ENCODE measurements at regions not wholly inside any gene's neighbourhood (a gene's known extent, or its start where the extent isn't known, plus 50 kb on each side); places are given as distances from the start of the nearest gene placed in this dataset.

GRCh38 chr11:130789056-130789640 lies 127.1 kb downstream of the SNX19 start:
- H3K4me1 Mint-ChIP-seq (ENCODE audit: unreplicated experiment) = peaks cover 4% of the 10 kb centered on the region
- peaks cover 7% of the 10 kb centered on the region for H3K27me3 Mint-ChIP-seq (ENCODE audit: unreplicated experiment)
- TF ChIP-seq CTCF (IDR thresholded peaks at IDR 0.05; ENCODE audit: unreplicated experiment) = no peak
- no peak for DNase-seq (ENCODE audit: low spot score)
- H3K36me3 Mint-ChIP-seq (ENCODE audit: low read depth, unreplicated experiment) = peaks cover 5% of the 10 kb centered on the region
- H3K9me3 Mint-ChIP-seq (ENCODE audit: unreplicated experiment) = no peaks in the 10 kb centered on the region
- no peak overlapping the region for H3K4me3 Mint-ChIP-seq (ENCODE audit: unreplicated experiment)
- no peak overlapping the region for H3K27ac Mint-ChIP-seq (ENCODE audit: unreplicated experiment)

GRCh38 chr11:130790689-130791088 lies 125.6 kb downstream of the SNX19 start:
- Mint-ChIP-seq H3K27me3 (ENCODE audit: unreplicated experiment) (peaks cover 5% of the 10 kb centered on the region), H3K9me3 (ENCODE audit: unreplicated experiment) (no peaks in the 10 kb centered on the region), H3K4me1 (ENCODE audit: unreplicated experiment) (peaks cover 4% of the 10 kb centered on the region), H3K36me3 (ENCODE audit: low read depth, unreplicated experiment) (peaks cover 5% of the 10 kb centered on the region), H3K4me3 (ENCODE audit: unreplicated experiment) (no peak overlapping the region), H3K27ac (ENCODE audit: unreplicated experiment) (no peak overlapping the region)
- no peak for TF ChIP-seq CTCF (IDR thresholded peaks at IDR 0.05; ENCODE audit: unreplicated experiment)
- DNase-seq (ENCODE audit: low spot score) = no peak

GRCh38 chr11:130792772-130793171 lies 123.5 kb downstream of the SNX19 start:
- Mint-ChIP-seq H3K36me3 (ENCODE audit: low read depth, unreplicated experiment) (peaks cover 5% of the 10 kb centered on the region), H3K4me1 (ENCODE audit: unreplicated experiment) (no peaks in the 10 kb centered on the region), H3K27ac (ENCODE audit: unreplicated experiment) (no peak overlapping the region), H3K27me3 (ENCODE audit: unreplicated experiment) (no peaks in the 10 kb centered on the region), H3K4me3 (ENCODE audit: unreplicated experiment) (no peak overlapping the region), H3K9me3 (ENCODE audit: unreplicated experiment) (no peaks in the 10 kb centered on the region)
- TF ChIP-seq CTCF (IDR thresholded peaks at IDR 0.05; ENCODE audit: unreplicated experiment) = no peak
- DNase-seq (ENCODE audit: low spot score) = no peak

GRCh38 chr11:130796828-130797227 lies 119.5 kb downstream of the SNX19 start:
- Mint-ChIP-seq H3K27me3 (ENCODE audit: unreplicated experiment) (no peaks in the 10 kb centered on the region), H3K36me3 (ENCODE audit: low read depth, unreplicated experiment) (no peaks in the 10 kb centered on the region), H3K4me1 (ENCODE audit: unreplicated experiment) (no peaks in the 10 kb centered on the region), H3K27ac (ENCODE audit: unreplicated experiment) (no peak overlapping the region), H3K9me3 (ENCODE audit: unreplicated experiment) (no peaks in the 10 kb centered on the region), H3K4me3 (ENCODE audit: unreplicated experiment) (no peak overlapping the region)
- TF ChIP-seq CTCF (IDR thresholded peaks at IDR 0.05; ENCODE audit: unreplicated experiment) = no peak
- no peak for DNase-seq (ENCODE audit: low spot score)

GRCh38 chr11:130798280-130798679 lies 118.0 kb downstream of the SNX19 start:
- no peaks in the 10 kb centered on the region for H3K9me3 Mint-ChIP-seq (ENCODE audit: unreplicated experiment)
- no peak for TF ChIP-seq CTCF (IDR thresholded peaks at IDR 0.05; ENCODE audit: unreplicated experiment)
- no peak overlapping the region for H3K27ac Mint-ChIP-seq (ENCODE audit: unreplicated experiment)
- H3K36me3 Mint-ChIP-seq (ENCODE audit: low read depth, unreplicated experiment) = no peaks in the 10 kb centered on the region
- no peaks in the 10 kb centered on the region for H3K4me1 Mint-ChIP-seq (ENCODE audit: unreplicated experiment)
- no peaks in the 10 kb centered on the region for H3K27me3 Mint-ChIP-seq (ENCODE audit: unreplicated experiment)
- no peak overlapping the region for H3K4me3 Mint-ChIP-seq (ENCODE audit: unreplicated experiment)
- DNase-seq (ENCODE audit: low spot score) = no peak
